ENCODE measurements at regions not wholly inside any gene's neighbourhood (a gene's known extent, or its start where the extent isn't known, plus 50 kb on each side); places are given as distances from the start of the nearest gene placed in this dataset.

GRCh38 chr13:80211566-80211965 lies 129.4 kb downstream of the SPRY2 start:
- TF ChIP-seq, protein P1, sequence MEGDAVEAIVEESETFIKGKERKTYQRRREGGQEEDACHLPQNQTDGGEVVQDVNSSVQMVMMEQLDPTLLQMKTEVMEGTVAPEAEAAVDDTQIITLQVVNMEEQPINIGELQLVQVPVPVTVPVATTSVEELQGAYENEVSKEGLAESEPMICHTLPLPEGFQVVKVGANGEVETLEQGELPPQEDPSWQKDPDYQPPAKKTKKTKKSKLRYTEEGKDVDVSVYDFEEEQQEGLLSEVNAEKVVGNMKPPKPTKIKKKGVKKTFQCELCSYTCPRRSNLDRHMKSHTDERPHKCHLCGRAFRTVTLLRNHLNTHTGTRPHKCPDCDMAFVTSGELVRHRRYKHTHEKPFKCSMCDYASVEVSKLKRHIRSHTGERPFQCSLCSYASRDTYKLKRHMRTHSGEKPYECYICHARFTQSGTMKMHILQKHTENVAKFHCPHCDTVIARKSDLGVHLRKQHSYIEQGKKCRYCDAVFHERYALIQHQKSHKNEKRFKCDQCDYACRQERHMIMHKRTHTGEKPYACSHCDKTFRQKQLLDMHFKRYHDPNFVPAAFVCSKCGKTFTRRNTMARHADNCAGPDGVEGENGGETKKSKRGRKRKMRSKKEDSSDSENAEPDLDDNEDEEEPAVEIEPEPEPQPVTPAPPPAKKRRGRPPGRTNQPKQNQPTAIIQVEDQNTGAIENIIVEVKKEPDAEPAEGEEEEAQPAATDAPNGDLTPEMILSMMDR (IDR thresholded peaks at IDR 0.05 in 8 of 11, conservative IDR thresholded peaks at IDR 0.05 in 3 of 11), result no peak
- TF ChIP-seq POLR2A (IDR thresholded peaks at IDR 0.05) (no peak), POLR2AphosphoS5 (IDR thresholded peaks at IDR 0.05) (no peak)

All from spleen (tissue), 7 donors.